Cardiac muscle cell (in vitro differentiated cells and primary cell): ENCODE measurements at regions not wholly inside any gene's neighbourhood (a gene's known extent, or its start where the extent isn't known, plus 50 kb on each side); places are given as distances from the start of the nearest gene placed in this dataset.

Source experiments
- DNase-seq, 2 donors: peaks; one replicate each; pipeline versions ENCODE4 v3.0.0 to v3.0.0-alpha.2; 2010 to 2017; ENCODE audit warnings: low read depth in 1 of 2, low spot score in 1 of 2
- H3K27ac ChIP-seq: fragments of 200-600 bp; sonication (generic); 2 replicates; pipeline ENCODE4 v1.5.1; 2016
- H3K27me3 ChIP-seq: fragments of 200-600 bp; sonication (generic); 2 replicates; pipeline ENCODE4 v1.6.0; 2016; ENCODE audit warnings: control low read depth
- H3K36me3 ChIP-seq: fragments of 200-600 bp; sonication (generic); 2 replicates; pipeline ENCODE4 v1.5.1; 2016; ENCODE audit warnings: control low read depth
- H3K4me1 ChIP-seq: fragments of 200-600 bp; sonication (generic); 2 replicates; pipeline ENCODE4 v1.8.1; 2017; ENCODE audit warnings: low read depth, mild to moderate bottlenecking, mixed run types
- H3K4me3 ChIP-seq: fragments of 200-600 bp; sonication (generic); 2 replicates; pipeline ENCODE4 v1.5.1; 2016; ENCODE audit warnings: mild to moderate bottlenecking
- H3K9me3 ChIP-seq: fragments of 200-600 bp; sonication (generic); 2 replicates; pipeline ENCODE4 v1.5.1; 2017; ENCODE audit warnings: low read depth, mild to moderate bottlenecking, control low read depth
- CTCF ChIP-seq: IDR thresholded peaks from 2 replicates; pipeline ENCODE4 v1.5.1; 2012; ENCODE audit warnings: low read depth, mild to moderate bottlenecking, low read length

GRCh38 chr10:24041834-24042233 is 167.1 kb upstream of the KIAA1217 start:
- Histone ChIP-seq H3K36me3 (no peaks in the 10 kb centered on the region), H3K27ac (no peak overlapping the region), H3K4me3 (no peak overlapping the region), H3K27me3 (no peaks in the 10 kb centered on the region), H3K4me1 (no peaks in the 10 kb centered on the region), H3K9me3 (no peaks in the 10 kb centered on the region)
- DNase-seq, result no peak
- TF ChIP-seq CTCF, result no peak

DNA sequence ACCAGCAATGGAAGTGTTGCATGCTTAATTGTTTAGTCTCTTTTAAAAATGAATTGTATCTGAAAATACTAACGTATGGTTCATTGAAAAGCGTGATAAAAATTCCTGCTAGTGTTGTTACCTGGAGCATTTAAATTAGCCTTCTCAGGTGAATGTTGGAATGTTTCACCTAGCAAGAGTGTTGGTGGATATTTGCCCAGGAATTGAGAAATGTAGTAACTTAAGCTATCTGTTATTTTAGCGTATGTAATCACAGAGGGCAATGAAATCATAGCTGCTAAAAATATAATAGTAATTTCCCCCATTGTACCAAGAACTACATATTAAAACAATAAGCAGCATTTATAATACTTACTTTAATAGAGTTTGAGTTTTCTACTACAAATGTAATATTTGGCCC is 166.1 kb upstream of the KIAA1217 start:
- DNase-seq, result no peak
- no peaks in the 10 kb centered on the region for H3K27me3 ChIP-seq
- no peaks in the 10 kb centered on the region for H3K4me1 ChIP-seq
- H3K36me3 ChIP-seq, result no peaks in the 10 kb centered on the region
- no peaks in the 10 kb centered on the region for H3K9me3 ChIP-seq
- no peak for TF ChIP-seq CTCF
- no peak overlapping the region for H3K4me3 ChIP-seq
- H3K27ac ChIP-seq, result no peak overlapping the region

DNA sequence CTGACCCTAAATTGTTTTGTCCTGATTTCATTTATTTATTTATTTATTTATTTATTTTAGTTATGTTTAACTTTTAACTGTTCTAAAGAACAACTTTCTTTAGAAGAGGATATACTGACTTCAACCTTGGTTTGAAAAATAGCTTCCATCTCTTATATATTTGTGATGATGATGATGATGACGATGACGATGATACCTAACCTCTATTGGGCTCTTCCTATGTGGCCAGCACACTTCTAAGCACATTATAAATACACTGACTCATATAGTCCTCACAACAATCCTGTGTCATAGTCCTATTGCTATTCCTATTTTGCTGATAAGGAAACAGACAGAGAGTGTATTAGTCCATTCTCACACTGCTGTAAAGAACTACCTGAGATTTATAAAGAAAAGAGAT is 162.9 kb upstream of the KIAA1217 start:
- H3K9me3 ChIP-seq, result no peaks in the 10 kb centered on the region
- TF ChIP-seq CTCF, result no peak

DNA sequence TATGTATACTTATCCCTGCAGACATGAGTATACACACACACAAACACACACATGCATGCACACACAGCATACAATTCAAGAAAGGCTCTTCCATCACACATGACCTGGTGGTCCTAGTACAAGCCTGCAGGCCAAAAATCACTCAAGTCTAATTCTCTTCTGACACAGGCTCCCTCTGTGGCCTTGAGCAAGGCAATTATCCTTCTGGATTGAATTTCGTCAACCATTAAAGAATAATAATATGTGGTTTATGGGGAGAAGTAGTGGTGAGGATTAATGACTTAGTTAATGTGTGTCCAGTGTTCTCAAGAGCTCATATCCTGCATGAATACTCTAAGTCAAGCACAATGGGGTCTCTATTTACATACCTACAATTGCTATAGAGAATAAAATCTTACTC is 161.8 kb upstream of the KIAA1217 start:
- H3K9me3 ChIP-seq, result no peaks in the 10 kb centered on the region
- no peak overlapping the region for H3K4me3 ChIP-seq
- H3K4me1 ChIP-seq, result no peaks in the 10 kb centered on the region
- H3K36me3 ChIP-seq, result no peaks in the 10 kb centered on the region
- DNase-seq, result no peak
- no peak overlapping the region for H3K27ac ChIP-seq
- TF ChIP-seq CTCF, result no peak
- H3K27me3 ChIP-seq, result no peaks in the 10 kb centered on the region

More for the DNA sequence above, 162.9 kb upstream of the KIAA1217 start:
- Histone ChIP-seq H3K4me3 (no peak overlapping the region), H3K4me1 (no peaks in the 10 kb centered on the region), H3K27ac (no peak overlapping the region), H3K27me3 (no peaks in the 10 kb centered on the region), H3K36me3 (no peaks in the 10 kb centered on the region)
- DNase-seq, result no peak

- no peak overlapping the region for H3K27ac ChIP-seq
- H3K27me3 ChIP-seq, result no peaks in the 10 kb centered on the region
- no peak for TF ChIP-seq CTCF
- DNase-seq, result no peak
- no peaks in the 10 kb centered on the region for H3K36me3 ChIP-seq
- no peaks in the 10 kb centered on the region for H3K4me1 ChIP-seq
- no peak overlapping the region for H3K4me3 ChIP-seq
- H3K9me3 ChIP-seq, result no peaks in the 10 kb centered on the region
Observed at GRCh38 chr10:24054421-24054820, 154.5 kb upstream of the KIAA1217 start.

DNA sequence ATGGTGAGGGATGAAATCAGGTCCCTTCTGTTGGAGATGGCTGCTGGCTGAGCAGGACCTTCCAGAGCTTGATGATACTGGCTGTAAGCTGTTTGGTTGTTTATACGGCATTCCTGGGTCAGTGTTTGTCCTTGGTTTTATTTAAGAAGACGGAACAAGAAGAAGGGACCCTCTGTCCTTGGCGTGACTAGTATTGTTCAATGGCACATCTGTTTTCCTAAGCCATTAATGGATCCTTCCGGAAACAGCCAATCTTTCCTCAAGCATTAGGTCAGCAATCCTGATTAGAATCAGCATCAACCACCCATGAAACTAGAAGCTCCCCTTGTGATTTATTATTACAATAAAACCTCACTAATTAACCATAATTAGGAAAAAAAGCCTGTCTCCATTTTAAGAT is 128.7 kb upstream of the KIAA1217 start:
- Histone ChIP-seq H3K27ac (no peak overlapping the region), H3K27me3 (no peaks in the 10 kb centered on the region), H3K4me1 (no peaks in the 10 kb centered on the region), H3K36me3 (no peaks in the 10 kb centered on the region), H3K4me3 (no peak overlapping the region), H3K9me3 (no peaks in the 10 kb centered on the region)
- no peak for DNase-seq
- TF ChIP-seq CTCF, result no peak
